ENCODE measurements at regions not wholly inside any gene's neighbourhood (a gene's known extent, or its start where the extent isn't known, plus 50 kb on each side); places are given as distances from the start of the nearest gene placed in this dataset.

DNA sequence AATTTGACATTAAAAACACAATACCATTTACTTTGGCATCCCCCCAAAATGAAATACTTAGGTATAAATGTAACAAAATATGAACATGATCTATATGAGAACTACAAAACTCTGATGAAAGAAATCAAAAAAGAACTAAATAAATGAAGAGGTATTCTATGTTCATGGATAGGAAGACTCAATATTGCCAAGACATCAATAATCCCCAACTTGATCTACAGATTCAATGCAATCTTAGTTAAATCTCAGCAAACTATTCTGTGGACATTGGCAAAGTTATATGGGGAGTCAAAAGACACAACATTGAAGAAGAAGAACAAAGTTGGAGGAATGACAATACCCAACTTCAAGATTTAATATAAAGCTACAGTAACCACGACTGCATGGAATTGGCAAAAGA is 145.2 kb upstream of the HEY2 start:
- TF ChIP-seq POLR2AphosphoS5 (IDR thresholded peaks at IDR 0.05; ENCODE audit: control insufficient read depth, insufficient read depth, low read depth, low read length), result no peak
- TF ChIP-seq ZNF217 (CRISPR knock-in tag; IDR thresholded peaks at IDR 0.05), result no peak
- no peak for TF ChIP-seq EZH2 (IDR thresholded peaks at IDR 0.05; ENCODE audit: borderline replicate concordance, low read depth, low read length)
- no peak for TF ChIP-seq KDM5B (IDR thresholded peaks at IDR 0.05; ENCODE audit: insufficient replicate concordance, low read depth, low read length)
- TF ChIP-seq, protein P1, sequence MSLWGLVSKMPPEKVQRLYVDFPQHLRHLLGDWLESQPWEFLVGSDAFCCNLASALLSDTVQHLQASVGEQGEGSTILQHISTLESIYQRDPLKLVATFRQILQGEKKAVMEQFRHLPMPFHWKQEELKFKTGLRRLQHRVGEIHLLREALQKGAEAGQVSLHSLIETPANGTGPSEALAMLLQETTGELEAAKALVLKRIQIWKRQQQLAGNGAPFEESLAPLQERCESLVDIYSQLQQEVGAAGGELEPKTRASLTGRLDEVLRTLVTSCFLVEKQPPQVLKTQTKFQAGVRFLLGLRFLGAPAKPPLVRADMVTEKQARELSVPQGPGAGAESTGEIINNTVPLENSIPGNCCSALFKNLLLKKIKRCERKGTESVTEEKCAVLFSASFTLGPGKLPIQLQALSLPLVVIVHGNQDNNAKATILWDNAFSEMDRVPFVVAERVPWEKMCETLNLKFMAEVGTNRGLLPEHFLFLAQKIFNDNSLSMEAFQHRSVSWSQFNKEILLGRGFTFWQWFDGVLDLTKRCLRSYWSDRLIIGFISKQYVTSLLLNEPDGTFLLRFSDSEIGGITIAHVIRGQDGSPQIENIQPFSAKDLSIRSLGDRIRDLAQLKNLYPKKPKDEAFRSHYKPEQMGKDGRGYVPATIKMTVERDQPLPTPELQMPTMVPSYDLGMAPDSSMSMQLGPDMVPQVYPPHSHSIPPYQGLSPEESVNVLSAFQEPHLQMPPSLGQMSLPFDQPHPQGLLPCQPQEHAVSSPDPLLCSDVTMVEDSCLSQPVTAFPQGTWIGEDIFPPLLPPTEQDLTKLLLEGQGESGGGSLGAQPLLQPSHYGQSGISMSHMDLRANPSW (CRISPR knock-in tag; IDR thresholded peaks at IDR 0.05), result no peak
